ENCODE measurements at regions not wholly inside any gene's neighbourhood (a gene's known extent, or its start where the extent isn't known, plus 50 kb on each side); places are given as distances from the start of the nearest gene placed in this dataset.
A peak's percentile ranks its signal among the peaks of the same experiment; 100 is the strongest.

GRCh38 chr5:67746103-67746502 is 469.5 kb upstream of the PIK3R1 start:
- Mint-ChIP-seq H3K9me3 (ENCODE audit: unreplicated experiment) (peaks cover 5% of the 10 kb centered on the region), H3K27me3 (ENCODE audit: low read depth, unreplicated experiment) (no peaks in the 10 kb centered on the region), H3K4me1 (ENCODE audit: low read depth, unreplicated experiment) (no peaks in the 10 kb centered on the region), H3K27ac (ENCODE audit: unreplicated experiment) (no peak overlapping the region), H3K36me3 (ENCODE audit: low read depth, unreplicated experiment) (no peaks in the 10 kb centered on the region), H3K4me3 (ENCODE audit: unreplicated experiment) (no peak overlapping the region)
- Histone ChIP-seq H3K9me3 (ENCODE audit: insufficient read depth, low read depth, low read length) (no peaks in the 10 kb centered on the region), H3K4me3 (ENCODE audit: insufficient read depth, low read depth, low read length) (no peak overlapping the region), H4K20me1 (ENCODE audit: insufficient read depth, low read length) (no peaks in the 10 kb centered on the region), H3K9ac (ENCODE audit: low read length) (no peak overlapping the region), H3K4me1 (ENCODE audit: insufficient read depth, low read length) (no peaks in the 10 kb centered on the region), H3K27ac (ENCODE audit: low read depth, low read length) (no peak overlapping the region), H3K79me2 (ENCODE audit: insufficient read depth, low read length) (no peaks in the 10 kb centered on the region), H3K4me2 (ENCODE audit: low read length) (no peak overlapping the region), H3K27me3 (ENCODE audit: insufficient read depth, low read length) (no peaks in the 10 kb centered on the region), H3K36me3 (ENCODE audit: insufficient read depth, low read length) (no peaks in the 10 kb centered on the region), H2AFZ (ENCODE audit: low read depth, low read length) (no peak overlapping the region)
- TF ChIP-seq, protein P1, sequence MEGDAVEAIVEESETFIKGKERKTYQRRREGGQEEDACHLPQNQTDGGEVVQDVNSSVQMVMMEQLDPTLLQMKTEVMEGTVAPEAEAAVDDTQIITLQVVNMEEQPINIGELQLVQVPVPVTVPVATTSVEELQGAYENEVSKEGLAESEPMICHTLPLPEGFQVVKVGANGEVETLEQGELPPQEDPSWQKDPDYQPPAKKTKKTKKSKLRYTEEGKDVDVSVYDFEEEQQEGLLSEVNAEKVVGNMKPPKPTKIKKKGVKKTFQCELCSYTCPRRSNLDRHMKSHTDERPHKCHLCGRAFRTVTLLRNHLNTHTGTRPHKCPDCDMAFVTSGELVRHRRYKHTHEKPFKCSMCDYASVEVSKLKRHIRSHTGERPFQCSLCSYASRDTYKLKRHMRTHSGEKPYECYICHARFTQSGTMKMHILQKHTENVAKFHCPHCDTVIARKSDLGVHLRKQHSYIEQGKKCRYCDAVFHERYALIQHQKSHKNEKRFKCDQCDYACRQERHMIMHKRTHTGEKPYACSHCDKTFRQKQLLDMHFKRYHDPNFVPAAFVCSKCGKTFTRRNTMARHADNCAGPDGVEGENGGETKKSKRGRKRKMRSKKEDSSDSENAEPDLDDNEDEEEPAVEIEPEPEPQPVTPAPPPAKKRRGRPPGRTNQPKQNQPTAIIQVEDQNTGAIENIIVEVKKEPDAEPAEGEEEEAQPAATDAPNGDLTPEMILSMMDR (IDR thresholded peaks at IDR 0.05; ENCODE audit: insufficient read depth, low read depth, low read length): no peak
- TF ChIP-seq EZH2 (IDR thresholded peaks at IDR 0.05; ENCODE audit: insufficient read depth, low read length): no peak
- FAIRE-seq: no peak
- DNase-seq (ENCODE audit: low read depth): no peak

DNA sequence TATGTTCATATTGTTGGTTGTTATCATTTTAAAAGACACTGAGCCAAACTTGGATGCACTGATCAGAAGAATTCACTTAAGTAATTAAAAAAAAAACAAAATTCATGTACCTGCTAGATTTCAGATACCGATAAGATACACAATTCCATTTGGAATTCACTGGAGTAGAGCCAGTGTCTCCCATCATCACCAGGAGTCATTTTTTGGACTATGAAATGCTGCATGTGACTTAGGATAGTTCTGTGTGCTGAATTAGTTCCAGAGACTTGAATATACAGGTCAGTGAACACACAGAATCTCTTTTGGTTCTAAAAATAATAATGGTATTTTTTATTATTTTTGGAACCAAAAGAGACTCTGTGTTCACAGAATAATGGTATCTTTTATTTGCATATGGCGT is 482.6 kb upstream of the PIK3R1 start:
- Mint-ChIP-seq H3K36me3 (ENCODE audit: low read depth, unreplicated experiment) (peaks cover 4% of the 10 kb centered on the region), H3K4me1 (ENCODE audit: low read depth, unreplicated experiment) (no peaks in the 10 kb centered on the region), H3K27ac (ENCODE audit: unreplicated experiment) (no peak overlapping the region), H3K4me3 (ENCODE audit: unreplicated experiment) (no peak overlapping the region), H3K27me3 (ENCODE audit: low read depth, unreplicated experiment) (no peaks in the 10 kb centered on the region), H3K9me3 (ENCODE audit: unreplicated experiment) (peaks cover 7% of the 10 kb centered on the region)
- Histone ChIP-seq H3K79me2 (ENCODE audit: insufficient read depth, low read length) (no peaks in the 10 kb centered on the region), H4K20me1 (ENCODE audit: insufficient read depth, low read length) (no peaks in the 10 kb centered on the region), H2AFZ (ENCODE audit: low read depth, low read length) (no peak overlapping the region), H3K27ac (ENCODE audit: low read depth, low read length) (no peak overlapping the region), H3K4me1 (ENCODE audit: insufficient read depth, low read length) (no peaks in the 10 kb centered on the region), H3K4me2 (ENCODE audit: low read length) (no peak overlapping the region), H3K4me3 (ENCODE audit: insufficient read depth, low read depth, low read length) (no peak overlapping the region), H3K9ac (ENCODE audit: low read length) (no peak overlapping the region), H3K9me3 (ENCODE audit: insufficient read depth, low read depth, low read length) (no peaks in the 10 kb centered on the region), H3K36me3 (ENCODE audit: insufficient read depth, low read length) (no peaks in the 10 kb centered on the region), H3K27me3 (ENCODE audit: insufficient read depth, low read length) (no peaks in the 10 kb centered on the region)
- TF ChIP-seq, protein P1 (IDR thresholded peaks at IDR 0.05; ENCODE audit: insufficient read depth, low read depth, low read length): no peak
- TF ChIP-seq EZH2 (IDR thresholded peaks at IDR 0.05; ENCODE audit: insufficient read depth, low read length): no peak
- DNase-seq (ENCODE audit: low read depth): peak; percentile 1
- no peak for FAIRE-seq

DNA sequence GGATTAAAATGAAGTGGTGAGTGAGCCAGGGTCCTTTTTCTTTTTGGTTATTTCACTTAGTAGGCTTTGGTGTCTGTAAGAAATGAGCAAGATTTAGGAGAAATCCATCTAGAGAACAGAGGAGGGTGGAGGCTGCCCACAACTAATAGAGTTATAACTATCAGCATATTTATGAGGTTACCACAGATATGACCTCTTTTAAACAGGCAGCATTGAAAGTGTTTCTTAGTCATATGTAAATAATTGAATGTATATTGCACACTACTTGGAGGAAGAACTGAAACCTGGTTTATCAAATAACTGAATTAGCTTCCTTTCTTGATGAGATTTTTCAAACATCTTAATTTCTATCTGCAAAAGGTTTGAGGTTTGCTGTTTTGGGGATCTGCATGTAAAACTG is 483.1 kb upstream of the PIK3R1 start:
- no peak overlapping the region for H3K27ac Mint-ChIP-seq (ENCODE audit: unreplicated experiment)
- H2AFZ ChIP-seq (ENCODE audit: low read depth, low read length): no peak overlapping the region
- no peak for TF ChIP-seq EZH2 (IDR thresholded peaks at IDR 0.05; ENCODE audit: insufficient read depth, low read length)
- TF ChIP-seq, protein P1 (IDR thresholded peaks at IDR 0.05; ENCODE audit: insufficient read depth, low read depth, low read length): no peak
- no peaks in the 10 kb centered on the region for H3K27me3 ChIP-seq (ENCODE audit: insufficient read depth, low read length)
- DNase-seq (ENCODE audit: low read depth) (peak; percentile 2), FAIRE-seq (no peak)
- no peaks in the 10 kb centered on the region for H3K27me3 Mint-ChIP-seq (ENCODE audit: low read depth, unreplicated experiment)
- H3K9me3 ChIP-seq (ENCODE audit: insufficient read depth, low read depth, low read length): no peaks in the 10 kb centered on the region
- no peak overlapping the region for H3K27ac ChIP-seq (ENCODE audit: low read depth, low read length)
- no peak overlapping the region for H3K9ac ChIP-seq (ENCODE audit: low read length)
- no peaks in the 10 kb centered on the region for H3K4me1 ChIP-seq (ENCODE audit: insufficient read depth, low read length)
- no peaks in the 10 kb centered on the region for H3K36me3 ChIP-seq (ENCODE audit: insufficient read depth, low read length)
- H3K79me2 ChIP-seq (ENCODE audit: insufficient read depth, low read length): no peaks in the 10 kb centered on the region
- no peak overlapping the region for H3K4me2 ChIP-seq (ENCODE audit: low read length)
- peaks cover 7% of the 10 kb centered on the region for H3K9me3 Mint-ChIP-seq (ENCODE audit: unreplicated experiment)
- no peak overlapping the region for H3K4me3 Mint-ChIP-seq (ENCODE audit: unreplicated experiment)
- H3K4me1 Mint-ChIP-seq (ENCODE audit: low read depth, unreplicated experiment): no peaks in the 10 kb centered on the region
- H3K4me3 ChIP-seq (ENCODE audit: insufficient read depth, low read depth, low read length): no peak overlapping the region
- H3K36me3 Mint-ChIP-seq (ENCODE audit: low read depth, unreplicated experiment): peaks cover 4% of the 10 kb centered on the region
- no peaks in the 10 kb centered on the region for H4K20me1 ChIP-seq (ENCODE audit: insufficient read depth, low read length)

Data from astrocyte (in vitro differentiated cells and primary cell).